Adrenal gland (tissue), 9 donors: ENCODE measurements at regions not wholly inside any gene's neighbourhood (a gene's known extent, or its start where the extent isn't known, plus 50 kb on each side); places are given as distances from the start of the nearest gene placed in this dataset.
"Not testable (repeated sequence)": the region's sequence is repeated elsewhere in the genome, so short reads cannot be mapped to it uniquely, and the experiment has no call there.

Source experiments
- DNase-seq, 7 donors: peaks; one replicate each; pipeline ENCODE4 v3.0.0-alpha.2; 2019 to 2020
- H3K27ac ChIP-seq, 5 donors: fragments of 200-600 bp; sonication (generic) in 4 of 5; 1 replicate in 3 of 5; 2 replicates in 2 of 5; pipeline versions ENCODE4 v1.5.1 to v1.8.0; 2016 to 2020; ENCODE audit warnings: mild to moderate bottlenecking in 1 of 5
- H3K27me3 ChIP-seq: fragments of 200-600 bp; 2 replicates; pipeline ENCODE4 v1.8.0; 2021
- H3K36me3 ChIP-seq, 2 donors: fragments of 200-600 bp; replicated peaks in 1 of 2; 1 replicate in 1 of 2; 2 replicates in 1 of 2; pipeline versions ENCODE4 v1.5.1 to v1.8.0; 2018 to 2022
- H3K4me1 ChIP-seq, 2 donors: fragments of 200-600 bp; replicated peaks in 1 of 2; 1 replicate in 1 of 2; 2 replicates in 1 of 2; pipeline versions ENCODE4 v1.5.1 to v1.8.0; 2018 to 2021
- H3K4me3 ChIP-seq, 4 donors: fragments of 200-600 bp; sonication (generic) in 3 of 4; one replicate each; pipeline ENCODE4 v1.5.1; 2016 to 2018
- H3K9me3 ChIP-seq, 3 donors: fragments of 200-600 bp; sonication (generic) in 1 of 3; replicated peaks in 1 of 3; 1 replicate in 2 of 3; 2 replicates in 1 of 3; pipeline versions ENCODE4 v1.5.1 to v1.8.0; 2016 to 2021
- CTCF ChIP-seq, 6 experiments: fragments of 450-650 bp in 4 of 6; fragments of 200-600 bp in 2 of 6; sonication (generic) in 1 of 6; IDR thresholded peaks; 1 replicate in 5 of 6; 2 replicates in 1 of 6; pipeline versions ENCODE4 v1.5.1 to v1.8.0; 2016 to 2021; ENCODE audit warnings: antibody characterized with exemption in 6 of 6, mild to moderate bottlenecking in 2 of 6, moderate library complexity in 1 of 6
- POLR2A ChIP-seq, 2 donors: fragments of 450-650 bp; IDR thresholded peaks; one replicate each; pipeline ENCODE4 v1.6.1; 2017; ENCODE audit warnings: antibody characterized with exemption in 2 of 2, mild to moderate bottlenecking in 2 of 2, moderate library complexity in 1 of 2
- WGBS, 4 donors: extraction: QIAGEN DNeasy Blood & Tissue Kit in 2 of 4; methylation state at CpG; one replicate each; pipeline versions ENCODE4 v1.1.5 to v1.1.7; 2013 to 2017; 5-methylcytosine and 5-hydroxymethylcytosine counted together
- intact Hi-C, 2 donors: fragments of 100-400 bp; cut with DNase I; formaldehyde crosslinking; loops; one replicate each; pipeline versions ENCODE4 v1.14.1 to v1.15.0; 2022 to 2023
- donor health status: healthy with polysubstance abuse.
- donor health status: Bipolar disorder and iron deficiency.
- donor health status: DM: yes; HTN: yes; CAD: no.
- donor health status: DM: no; HTN: no; CAD: no.
- donor health status: DM: no; HTN: no; CAD: no.

GRCh38 chr10:6986927-6987326 lies 406.9 kb upstream of the PRKCQ start:
- 92 to 95% (median 93%) methylated on average over 10 of the region's 10 CpGs for whole genome bisulfite sequencing, 4 donors
- intact Hi-C loops = no loop called here
- H3K9me3 ChIP-seq = no peaks in the 10 kb centered on the region
- H3K27ac ChIP-seq = no peak overlapping the region
- H3K36me3 ChIP-seq = no peaks in the 10 kb centered on the region
- TF ChIP-seq POLR2A (IDR thresholded peaks at IDR 0.05) (no peak), CTCF (IDR thresholded peaks at IDR 0.05) (no peak)
- H3K27me3 ChIP-seq = no peaks in the 10 kb centered on the region
- no peaks in the 10 kb centered on the region for H3K4me1 ChIP-seq
- H3K4me3 ChIP-seq = no peak overlapping the region
- DNase-seq = no peak

DNA sequence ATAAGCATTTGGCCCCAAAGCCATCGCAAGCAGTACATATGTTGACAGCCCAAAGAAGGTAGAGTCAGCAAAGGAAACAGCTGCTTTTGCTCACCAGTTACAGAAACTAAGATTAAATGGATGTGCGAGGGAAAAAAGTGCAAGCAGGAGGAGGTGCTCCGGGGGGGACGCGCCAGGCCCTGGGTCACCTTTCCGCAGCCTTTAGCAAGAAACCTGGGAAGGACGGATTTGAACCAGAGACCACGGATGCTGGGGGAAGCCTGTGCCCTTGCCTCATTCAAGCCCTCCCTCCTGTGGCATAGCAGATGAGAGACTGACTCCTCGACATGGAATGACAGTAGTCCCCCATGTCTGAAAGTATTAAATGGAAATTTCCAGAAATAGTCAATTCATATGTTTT lies 405.6 kb upstream of the PRKCQ start:
- Histone ChIP-seq H3K4me3 (no peak overlapping the region), H3K27me3 (no peaks in the 10 kb centered on the region), H3K4me1 (no peaks in the 10 kb centered on the region), H3K36me3 (no peaks in the 10 kb centered on the region), H3K27ac (no peak overlapping the region), H3K9me3 (no peaks in the 10 kb centered on the region)
- intact Hi-C loops = no loop called here
- no peak for TF ChIP-seq POLR2A (IDR thresholded peaks at IDR 0.05)
- no peak for TF ChIP-seq CTCF (IDR thresholded peaks at IDR 0.05)
- no peak for DNase-seq
- 80 to 91% (median 89%) methylated on average over 9 of the region's 9 CpGs for WGBS, 4 donors

GRCh38 chr10:6984971-6985370 lies 404.9 kb upstream of the PRKCQ start:
- WGBS, 4 donors = 88 to 95% (median 91%) methylated on average over 2 of the region's 2 CpGs
- Histone ChIP-seq H3K27ac (no peak overlapping the region), H3K4me1 (no peaks in the 10 kb centered on the region), H3K4me3 (no peak overlapping the region), H3K9me3 (no peaks in the 10 kb centered on the region), H3K36me3 (no peaks in the 10 kb centered on the region), H3K27me3 (no peaks in the 10 kb centered on the region)
- intact Hi-C loops = no loop called here
- no peak for DNase-seq
- TF ChIP-seq CTCF (IDR thresholded peaks at IDR 0.05) (no peak), POLR2A (IDR thresholded peaks at IDR 0.05) (no peak)

DNA sequence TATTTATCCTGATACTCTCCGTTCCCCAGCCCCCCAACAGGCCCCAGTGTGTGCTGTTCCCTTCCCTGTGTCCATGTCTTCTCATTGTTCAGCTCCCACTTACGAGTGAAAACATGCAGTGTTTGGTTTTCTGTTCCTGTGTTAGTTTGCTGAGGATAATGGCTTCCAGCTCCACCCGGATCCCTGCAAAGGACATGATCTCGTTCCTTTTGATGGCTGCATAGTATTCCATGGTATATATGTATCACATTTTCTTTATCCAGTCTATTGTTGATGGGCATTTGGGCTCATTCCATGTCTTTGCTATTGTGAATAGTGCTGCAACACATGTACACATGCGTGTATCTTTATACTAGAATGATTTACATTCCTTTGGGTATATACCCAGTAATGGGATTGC lies 403.9 kb upstream of the PRKCQ start:
- H3K4me3 ChIP-seq, intact Hi-C loops, H3K4me1 ChIP-seq, H3K27ac ChIP-seq, H3K36me3 ChIP-seq, DNase-seq, H3K27me3 ChIP-seq, H3K9me3 ChIP-seq: not testable (repeated sequence)
- WGBS, 4 donors = 71 to 85% (median 82%) methylated on average over 4 to 5 of the region's 5 CpGs

DNA sequence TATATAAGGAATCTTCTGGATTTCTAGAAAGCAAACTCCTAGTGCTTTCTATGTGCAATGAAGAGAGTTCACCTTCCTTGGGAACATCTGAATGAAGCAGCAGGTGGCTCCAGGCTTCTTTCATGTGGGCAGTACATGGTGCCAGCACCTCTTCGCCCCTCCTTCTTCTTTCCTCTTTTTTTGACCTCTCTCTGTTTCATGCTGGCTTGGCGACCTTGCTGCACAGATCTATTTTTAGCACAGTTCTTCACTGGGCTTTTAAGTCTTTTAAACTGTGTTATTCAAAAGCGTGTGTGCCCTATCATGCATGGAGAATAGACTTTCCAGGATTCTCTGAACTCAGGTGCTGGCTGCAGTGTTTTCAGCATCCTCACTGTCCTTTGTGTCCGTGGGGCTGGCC lies 400.3 kb upstream of the PRKCQ start:
- no peak for DNase-seq
- TF ChIP-seq POLR2A (IDR thresholded peaks at IDR 0.05) (no peak), CTCF (IDR thresholded peaks at IDR 0.05) (no peak)
- Histone ChIP-seq H3K4me1 (no peaks in the 10 kb centered on the region), H3K27me3 (no peaks in the 10 kb centered on the region), H3K36me3 (no peaks in the 10 kb centered on the region), H3K9me3 (no peaks in the 10 kb centered on the region), H3K4me3 (no peak overlapping the region), H3K27ac (no peak overlapping the region)
- 27 to 47% (median 31%) methylated on average over 4 of the region's 4 CpGs for WGBS, 4 donors
- intact Hi-C loops = no loop called here
